GM12892 (cell line): ENCODE measurements at regions not wholly inside any gene's neighbourhood (a gene's known extent, or its start where the extent isn't known, plus 50 kb on each side); places are given as distances from the start of the nearest gene placed in this dataset.

Experiments used
- POLR2A ChIP-seq: IDR thresholded peaks from 2 replicates; pipeline ENCODE4 v1.6.1; 2011; ENCODE audit warnings: low read depth, low read length, control low read depth
- POLR2AphosphoS5 ChIP-seq: IDR thresholded peaks from 2 replicates; pipeline ENCODE4 v1.6.1; 2011; ENCODE audit warnings: low read depth, low read length, control low read depth

GRCh38 chr10:58066126-58066525, 201.6 kb downstream of the IPMK start:
- TF ChIP-seq POLR2A (no peak), POLR2AphosphoS5 (no peak)
